ENCODE measurements at regions not wholly inside any gene's neighbourhood (a gene's known extent, or its start where the extent isn't known, plus 50 kb on each side); places are given as distances from the start of the nearest gene placed in this dataset.

- FAIRE-seq (no peak), DNase-seq (ENCODE audit: low read depth) (no peak)
- Histone ChIP-seq H3K4me3 (ENCODE audit: insufficient read depth, low read depth, low read length) (no peak overlapping the region), H3K4me2 (ENCODE audit: low read length) (no peak overlapping the region), H3K9ac (ENCODE audit: low read length) (no peak overlapping the region), H4K20me1 (ENCODE audit: insufficient read depth, low read length) (no peaks in the 10 kb centered on the region), H3K27me3 (ENCODE audit: insufficient read depth, low read length) (no peaks in the 10 kb centered on the region), H3K4me1 (ENCODE audit: insufficient read depth, low read length) (no peaks in the 10 kb centered on the region), H3K36me3 (ENCODE audit: insufficient read depth, low read length) (no peaks in the 10 kb centered on the region), H2AFZ (ENCODE audit: low read depth, low read length) (no peak overlapping the region), H3K27ac (ENCODE audit: low read depth, low read length) (no peak overlapping the region), H3K9me3 (ENCODE audit: insufficient read depth, low read depth, low read length) (peaks cover 2% of the 10 kb centered on the region), H3K79me2 (ENCODE audit: insufficient read depth, low read length) (no peaks in the 10 kb centered on the region)
- Mint-ChIP-seq H3K9me3 (ENCODE audit: unreplicated experiment) (peaks cover 3% of the 10 kb centered on the region), H3K4me3 (ENCODE audit: unreplicated experiment) (no peak overlapping the region), H3K27me3 (ENCODE audit: low read depth, unreplicated experiment) (peaks cover 12% of the 10 kb centered on the region), H3K27ac (ENCODE audit: unreplicated experiment) (no peak overlapping the region), H3K4me1 (ENCODE audit: low read depth, unreplicated experiment) (no peaks in the 10 kb centered on the region), H3K36me3 (ENCODE audit: low read depth, unreplicated experiment) (no peaks in the 10 kb centered on the region)
- no peak for TF ChIP-seq EZH2 (IDR thresholded peaks at IDR 0.05; ENCODE audit: insufficient read depth, low read length)
- TF ChIP-seq CTCF (IDR thresholded peaks at IDR 0.05; ENCODE audit: insufficient read depth, low read depth, low read length): no peak
Measured at GRCh38 chr2:15830937-15831549, 109.3 kb upstream of the MYCN start.

GRCh38 chr2:15832030-15832709 is 108.2 kb upstream of the MYCN start:
- Histone ChIP-seq H3K4me1 (ENCODE audit: insufficient read depth, low read length) (no peaks in the 10 kb centered on the region), H3K27me3 (ENCODE audit: insufficient read depth, low read length) (no peaks in the 10 kb centered on the region), H3K79me2 (ENCODE audit: insufficient read depth, low read length) (no peaks in the 10 kb centered on the region), H3K4me3 (ENCODE audit: insufficient read depth, low read depth, low read length) (no peak overlapping the region), H3K4me2 (ENCODE audit: low read length) (no peak overlapping the region), H2AFZ (ENCODE audit: low read depth, low read length) (no peak overlapping the region), H3K9me3 (ENCODE audit: insufficient read depth, low read depth, low read length) (peaks cover 2% of the 10 kb centered on the region), H3K36me3 (ENCODE audit: insufficient read depth, low read length) (no peaks in the 10 kb centered on the region), H3K27ac (ENCODE audit: low read depth, low read length) (no peak overlapping the region), H3K9ac (ENCODE audit: low read length) (no peak overlapping the region), H4K20me1 (ENCODE audit: insufficient read depth, low read length) (no peaks in the 10 kb centered on the region)
- no peaks in the 10 kb centered on the region for H3K4me1 Mint-ChIP-seq (ENCODE audit: low read depth, unreplicated experiment)
- H3K27ac Mint-ChIP-seq (ENCODE audit: unreplicated experiment): no peak overlapping the region
- FAIRE-seq (no peak), DNase-seq (ENCODE audit: low read depth) (no peak)
- no peak overlapping the region for H3K4me3 Mint-ChIP-seq (ENCODE audit: unreplicated experiment)
- H3K9me3 Mint-ChIP-seq (ENCODE audit: unreplicated experiment): peaks cover 3% of the 10 kb centered on the region
- TF ChIP-seq EZH2 (IDR thresholded peaks at IDR 0.05; ENCODE audit: insufficient read depth, low read length): no peak
- no peak for TF ChIP-seq CTCF (IDR thresholded peaks at IDR 0.05; ENCODE audit: insufficient read depth, low read depth, low read length)
- no peaks in the 10 kb centered on the region for H3K36me3 Mint-ChIP-seq (ENCODE audit: low read depth, unreplicated experiment)
- peaks cover 12% of the 10 kb centered on the region for H3K27me3 Mint-ChIP-seq (ENCODE audit: low read depth, unreplicated experiment)

Measured in astrocyte (in vitro differentiated cells and primary cell).